Esophagus muscularis mucosa (tissue), 4 donors: ENCODE measurements at regions not wholly inside any gene's neighbourhood (a gene's known extent, or its start where the extent isn't known, plus 50 kb on each side); places are given as distances from the start of the nearest gene placed in this dataset.

Experiments used
- CTCF ChIP-seq, 3 experiments: fragments of 200-600 bp in 2 of 3; fragments of 450-650 bp in 1 of 3; sonication (generic) in 2 of 3; IDR thresholded peaks; one replicate each; pipeline ENCODE4 v1.5.1; 2017 to 2019; ENCODE audit warnings: antibody characterized with exemption in 3 of 3, mild to moderate bottlenecking in 2 of 3, moderate library complexity in 1 of 3
- EP300 ChIP-seq: sonication (generic); formaldehyde crosslinking; IDR thresholded peaks from one replicate; pipeline ENCODE4 v1.6.1; 2017; ENCODE audit warnings: antibody characterized with exemption
- POLR2A ChIP-seq: fragments of 450-650 bp; IDR thresholded peaks from one replicate; pipeline ENCODE4 v1.6.1; 2017; ENCODE audit warnings: antibody characterized with exemption, moderate library complexity, mild to moderate bottlenecking, low read depth

GRCh38 chr6:79353226-79353625 is 118.7 kb upstream of the HMGN3 start:
- no peak for TF ChIP-seq CTCF (IDR thresholded peaks at IDR 0.05)
- TF ChIP-seq POLR2A, result no peak
- no peak for TF ChIP-seq EP300
